GM12878 (cell line): ENCODE measurements at regions not wholly inside any gene's neighbourhood (a gene's known extent, or its start where the extent isn't known, plus 50 kb on each side); places are given as distances from the start of the nearest gene placed in this dataset.

Experiments
- IRF5 ChIP-seq: fragments of 450-650 bp; IDR thresholded peaks from 2 replicates; pipeline ENCODE4 v1.6.1; 2017; ENCODE audit warnings: borderline replicate concordance
- POLR2AphosphoS5 ChIP-seq: IDR thresholded peaks from 2 replicates; pipeline ENCODE4 v1.6.1; 2011; ENCODE audit warnings: mild to moderate bottlenecking, low read length, inconsistent platforms
- ZBTB11 ChIP-seq: fragments of 450-650 bp; formaldehyde crosslinking; IDR thresholded peaks from 2 replicates; pipeline ENCODE4 v1.5.0; 2022; ENCODE audit warnings: mild to moderate bottlenecking, missing genetic modification characterization

- TF ChIP-seq POLR2AphosphoS5 (no peak), ZBTB11 (CRISPR knock-in tag) (no peak), IRF5 (no peak)
Measured at GRCh38 chr3:178078953-178079352, 457.3 kb upstream of the KCNMB2 start.
